Head of caudate nucleus (tissue), 42 donors: ENCODE measurements at regions not wholly inside any gene's neighbourhood (a gene's known extent, or its start where the extent isn't known, plus 50 kb on each side); places are given as distances from the start of the nearest gene placed in this dataset.

Source experiments
- DNase-seq, 42 donors: peaks; one replicate each; pipeline versions ENCODE4 v3.0.0 to v3.0.0-alpha.2; 2020 to 2021; ENCODE audit warnings: mixed read lengths in 7 of 42
- intact Hi-C: fragments of 100-400 bp; cut with DNase I; formaldehyde crosslinking; loops from one replicate; pipeline ENCODE4 v1.15.0; 2022

GRCh38 chr16:35730251-35730650 lies 2270.8 kb downstream of the TP53TG3F start:
- intact Hi-C loops, result no loop called here

GRCh38 chr16:35731341-35732040 lies 2272.1 kb downstream of the TP53TG3F start:
- DNase-seq, result peak in 1 of 42 donors; percentile 25
- intact Hi-C loops, result no loop called here

More at GRCh38 chr16:35730251-35730650, 2270.8 kb downstream of the TP53TG3F start:
- DNase-seq, result no peak

GRCh38 chr16:35732046-35732810 lies 2272.8 kb downstream of the TP53TG3F start:
- intact Hi-C loops, result no loop called here
- DNase-seq, result peak in 1 of 42 donors; percentile 17

GRCh38 chr16:35733278-35733965 lies 2274.0 kb downstream of the TP53TG3F start:
- DNase-seq, result peak in 1 of 42 donors; percentile 27
- intact Hi-C loops, result no loop called here

- intact Hi-C loops, result no loop called here
- peak in 1 of 42 donors; percentile 15 for DNase-seq
These were observed 2274.7 kb downstream of the TP53TG3F start for GRCh38 chr16:35733971-35734702.

GRCh38 chr16:35734728-35735402 lies 2275.5 kb downstream of the TP53TG3F start:
- intact Hi-C loops, result no loop called here
- DNase-seq, result peak in 2 of 42 donors; percentile 13 to 21

- peak in 1 of 42 donors; percentile 25 for DNase-seq
- intact Hi-C loops, result no loop called here
These were observed 2276.2 kb downstream of the TP53TG3F start for GRCh38 chr16:35735403-35736251.

- DNase-seq, result peak in 1 of 42 donors; percentile 14
- intact Hi-C loops, result no loop called here
These were observed 2277.1 kb downstream of the TP53TG3F start for GRCh38 chr16:35736546-35736945.

- DNase-seq, result no peak
- intact Hi-C loops, result no loop called here
These were observed 2277.7 kb downstream of the TP53TG3F start for GRCh38 chr16:35737076-35737475.

- intact Hi-C loops, result no loop called here
- peak in 1 of 42 donors; percentile 10 for DNase-seq
These were observed 2282.1 kb downstream of the TP53TG3F start for GRCh38 chr16:35741546-35741945.

- intact Hi-C loops, result no loop called here
- peak in 1 of 42 donors; percentile 24 for DNase-seq
These were observed 2283.8 kb downstream of the TP53TG3F start for GRCh38 chr16:35743101-35743692.

GRCh38 chr16:35744084-35744483 lies 2284.7 kb downstream of the TP53TG3F start:
- peak in 1 of 42 donors; percentile 22 for DNase-seq
- intact Hi-C loops, result no loop called here

- intact Hi-C loops, result no loop called here
- DNase-seq, result peak in 1 of 42 donors; percentile 10
These were observed 2285.3 kb downstream of the TP53TG3F start for GRCh38 chr16:35744726-35745125.

- DNase-seq, result peak in 1 of 42 donors; percentile 18
- intact Hi-C loops, result no loop called here
These were observed 2285.8 kb downstream of the TP53TG3F start for GRCh38 chr16:35745191-35745590.

- intact Hi-C loops, result no loop called here
- peak in 1 of 42 donors; percentile 34 for DNase-seq
These were observed 2286.4 kb downstream of the TP53TG3F start for GRCh38 chr16:35745821-35746248.

- intact Hi-C loops, result no loop called here
- DNase-seq, result peak in 1 of 42 donors; percentile 33
These were observed 2287.0 kb downstream of the TP53TG3F start for GRCh38 chr16:35746281-35746962.
